ENCODE measurements at regions not wholly inside any gene's neighbourhood (a gene's known extent, or its start where the extent isn't known, plus 50 kb on each side); places are given as distances from the start of the nearest gene placed in this dataset.

GRCh38 chr10:104517946-104518345 is 123.1 kb upstream of the SORCS3 start:
- TF ChIP-seq, protein P1, sequence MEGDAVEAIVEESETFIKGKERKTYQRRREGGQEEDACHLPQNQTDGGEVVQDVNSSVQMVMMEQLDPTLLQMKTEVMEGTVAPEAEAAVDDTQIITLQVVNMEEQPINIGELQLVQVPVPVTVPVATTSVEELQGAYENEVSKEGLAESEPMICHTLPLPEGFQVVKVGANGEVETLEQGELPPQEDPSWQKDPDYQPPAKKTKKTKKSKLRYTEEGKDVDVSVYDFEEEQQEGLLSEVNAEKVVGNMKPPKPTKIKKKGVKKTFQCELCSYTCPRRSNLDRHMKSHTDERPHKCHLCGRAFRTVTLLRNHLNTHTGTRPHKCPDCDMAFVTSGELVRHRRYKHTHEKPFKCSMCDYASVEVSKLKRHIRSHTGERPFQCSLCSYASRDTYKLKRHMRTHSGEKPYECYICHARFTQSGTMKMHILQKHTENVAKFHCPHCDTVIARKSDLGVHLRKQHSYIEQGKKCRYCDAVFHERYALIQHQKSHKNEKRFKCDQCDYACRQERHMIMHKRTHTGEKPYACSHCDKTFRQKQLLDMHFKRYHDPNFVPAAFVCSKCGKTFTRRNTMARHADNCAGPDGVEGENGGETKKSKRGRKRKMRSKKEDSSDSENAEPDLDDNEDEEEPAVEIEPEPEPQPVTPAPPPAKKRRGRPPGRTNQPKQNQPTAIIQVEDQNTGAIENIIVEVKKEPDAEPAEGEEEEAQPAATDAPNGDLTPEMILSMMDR (IDR thresholded peaks at IDR 0.05), result no peak
- TF ChIP-seq POLR2AphosphoS5 (IDR thresholded peaks at IDR 0.05), result no peak
- TF ChIP-seq POLR2A (IDR thresholded peaks at IDR 0.05), result no peak
